ENCODE measurements at regions not wholly inside any gene's neighbourhood (a gene's known extent, or its start where the extent isn't known, plus 50 kb on each side); places are given as distances from the start of the nearest gene placed in this dataset.

DNA sequence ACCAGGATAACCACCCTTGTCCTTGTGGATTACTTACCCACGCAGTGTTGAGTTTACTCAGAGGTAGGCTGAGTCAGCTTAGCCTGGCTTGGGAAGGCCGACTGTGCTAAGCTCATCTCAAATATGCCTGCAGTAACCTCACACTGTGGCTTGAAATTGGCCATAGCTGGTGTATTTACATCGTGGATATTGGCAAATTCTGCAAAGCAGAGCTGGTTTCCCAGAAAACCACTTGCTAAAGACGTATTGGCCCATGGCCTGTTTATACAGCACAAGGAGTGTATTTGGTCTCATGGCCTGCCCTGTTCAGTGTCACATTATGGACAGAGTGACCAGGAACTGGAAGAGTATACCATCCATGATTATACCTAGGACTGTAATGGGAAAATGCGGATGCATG, 170.5 kb upstream of the UBE3A start:
- TF ChIP-seq, protein P1, sequence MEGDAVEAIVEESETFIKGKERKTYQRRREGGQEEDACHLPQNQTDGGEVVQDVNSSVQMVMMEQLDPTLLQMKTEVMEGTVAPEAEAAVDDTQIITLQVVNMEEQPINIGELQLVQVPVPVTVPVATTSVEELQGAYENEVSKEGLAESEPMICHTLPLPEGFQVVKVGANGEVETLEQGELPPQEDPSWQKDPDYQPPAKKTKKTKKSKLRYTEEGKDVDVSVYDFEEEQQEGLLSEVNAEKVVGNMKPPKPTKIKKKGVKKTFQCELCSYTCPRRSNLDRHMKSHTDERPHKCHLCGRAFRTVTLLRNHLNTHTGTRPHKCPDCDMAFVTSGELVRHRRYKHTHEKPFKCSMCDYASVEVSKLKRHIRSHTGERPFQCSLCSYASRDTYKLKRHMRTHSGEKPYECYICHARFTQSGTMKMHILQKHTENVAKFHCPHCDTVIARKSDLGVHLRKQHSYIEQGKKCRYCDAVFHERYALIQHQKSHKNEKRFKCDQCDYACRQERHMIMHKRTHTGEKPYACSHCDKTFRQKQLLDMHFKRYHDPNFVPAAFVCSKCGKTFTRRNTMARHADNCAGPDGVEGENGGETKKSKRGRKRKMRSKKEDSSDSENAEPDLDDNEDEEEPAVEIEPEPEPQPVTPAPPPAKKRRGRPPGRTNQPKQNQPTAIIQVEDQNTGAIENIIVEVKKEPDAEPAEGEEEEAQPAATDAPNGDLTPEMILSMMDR (conservative IDR thresholded peaks at IDR 0.05; ENCODE audit: low read depth, low read length) = no peak
- TF ChIP-seq EZH2 (IDR thresholded peaks at IDR 0.05; ENCODE audit: low read length, unreplicated experiment) = no peak
- TF ChIP-seq EZH2phosphoT487 (IDR thresholded peaks at IDR 0.05; ENCODE audit: borderline replicate concordance, low read length) = no peak

Measured in PC-3 (cell line).